Suprapubic skin (tissue), 3 donors: ENCODE measurements at regions not wholly inside any gene's neighbourhood (a gene's known extent, or its start where the extent isn't known, plus 50 kb on each side); places are given as distances from the start of the nearest gene placed in this dataset.

Experiments used
- EP300 ChIP-seq: sonication (generic); formaldehyde crosslinking; IDR thresholded peaks from one replicate; pipeline ENCODE4 v1.6.1; 2017; ENCODE audit warnings: antibody characterized with exemption
- POLR2A ChIP-seq, 2 donors: fragments of 450-650 bp; IDR thresholded peaks; one replicate each; pipeline ENCODE4 v1.6.1; 2017; ENCODE audit warnings: antibody characterized with exemption in 2 of 2, mild to moderate bottlenecking in 2 of 2, moderate library complexity in 2 of 2
- TF ChIP-seq, protein P1 (sequence below), 2 donors: fragments of 200-600 bp in 1 of 2; fragments of 450-650 bp in 1 of 2; sonication (generic) in 1 of 2; IDR thresholded peaks; one replicate each; pipeline ENCODE4 v1.5.1; 2016 to 2019; ENCODE audit warnings: antibody characterized with exemption in 2 of 2, mild to moderate bottlenecking in 1 of 2, moderate library complexity in 1 of 2

DNA sequence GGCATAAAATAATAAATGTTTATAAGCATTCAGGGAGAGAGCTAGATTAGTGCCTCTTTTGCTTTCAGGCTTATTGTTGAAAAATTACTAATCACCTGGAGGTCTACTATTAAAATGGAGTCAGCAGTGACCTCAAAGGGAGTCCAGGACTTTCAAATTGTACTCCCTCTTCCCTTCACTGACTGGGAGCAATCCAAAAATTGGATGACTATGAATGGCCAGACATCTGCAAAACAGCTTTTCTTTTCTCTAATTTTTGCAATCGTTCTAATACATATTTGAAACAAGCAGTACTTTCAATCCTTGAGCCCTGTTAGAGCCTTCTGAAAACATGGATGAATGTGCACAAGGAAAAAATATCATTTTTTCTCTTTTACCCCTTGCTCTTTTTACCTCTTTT is 461.8 kb downstream of the TMEM232 start:
- TF ChIP-seq, protein P1, sequence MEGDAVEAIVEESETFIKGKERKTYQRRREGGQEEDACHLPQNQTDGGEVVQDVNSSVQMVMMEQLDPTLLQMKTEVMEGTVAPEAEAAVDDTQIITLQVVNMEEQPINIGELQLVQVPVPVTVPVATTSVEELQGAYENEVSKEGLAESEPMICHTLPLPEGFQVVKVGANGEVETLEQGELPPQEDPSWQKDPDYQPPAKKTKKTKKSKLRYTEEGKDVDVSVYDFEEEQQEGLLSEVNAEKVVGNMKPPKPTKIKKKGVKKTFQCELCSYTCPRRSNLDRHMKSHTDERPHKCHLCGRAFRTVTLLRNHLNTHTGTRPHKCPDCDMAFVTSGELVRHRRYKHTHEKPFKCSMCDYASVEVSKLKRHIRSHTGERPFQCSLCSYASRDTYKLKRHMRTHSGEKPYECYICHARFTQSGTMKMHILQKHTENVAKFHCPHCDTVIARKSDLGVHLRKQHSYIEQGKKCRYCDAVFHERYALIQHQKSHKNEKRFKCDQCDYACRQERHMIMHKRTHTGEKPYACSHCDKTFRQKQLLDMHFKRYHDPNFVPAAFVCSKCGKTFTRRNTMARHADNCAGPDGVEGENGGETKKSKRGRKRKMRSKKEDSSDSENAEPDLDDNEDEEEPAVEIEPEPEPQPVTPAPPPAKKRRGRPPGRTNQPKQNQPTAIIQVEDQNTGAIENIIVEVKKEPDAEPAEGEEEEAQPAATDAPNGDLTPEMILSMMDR (IDR thresholded peaks at IDR 0.05) = no peak
- TF ChIP-seq POLR2A (IDR thresholded peaks at IDR 0.05) = no peak
- no peak for TF ChIP-seq EP300
